H1 (cell line): ENCODE measurements at regions not wholly inside any gene's neighbourhood (a gene's known extent, or its start where the extent isn't known, plus 50 kb on each side); places are given as distances from the start of the nearest gene placed in this dataset.

Experiments used
- CTCF ChIA-PET: fragments of 300-600 bp; sonication (Branson Sonifier 250); formaldehyde crosslinking; loops from one replicate; lab custom pipeline; 2021; ENCODE audit not compliant: partially characterized antibody; lab: Charles Lee
- POLR2A ChIA-PET: fragments of 300-600 bp; sonication (Branson Sonifier 250); formaldehyde crosslinking; loops from one replicate; lab custom pipeline; 2021; ENCODE audit warnings: inconsistent platforms; ENCODE audit not compliant: partially characterized antibody; lab: Charles Lee
- DNase-seq, 2 experiments: peaks; one replicate each; pipeline versions ENCODE4 v3.0.0 to v3.0.0-alpha.2; 2010 to 2022; ENCODE audit warnings: low spot score in 2 of 2, low read depth in 1 of 2, mixed read lengths in 1 of 2
- FAIRE-seq: peaks from 2 replicates; lab custom pipeline; 2011; peaks lifted over from hg19 to GRCh38; lab: Jason Lieb, UNC
- H2AFZ ChIP-seq: 2 replicates; pipeline ENCODE4 v1.8.1; 2012; ENCODE audit warnings: low read length, inconsistent platforms
- H2AK5ac ChIP-seq: 2 replicates; pipeline ENCODE4 v1.6.1; 2013; ENCODE audit warnings: low read depth, low read length
- H2BK120ac ChIP-seq: replicated peaks from 2 replicates; pipeline ENCODE3; 2013; ENCODE audit warnings: low read depth, low read length, inconsistent platforms
- H2BK12ac ChIP-seq: 2 replicates; pipeline ENCODE4 v1.6.1; 2013; ENCODE audit warnings: low read depth, low read length
- H2BK15ac ChIP-seq: 2 replicates; pipeline ENCODE4 v1.6.1; 2013; ENCODE audit warnings: low read length
- H2BK20ac ChIP-seq: 2 replicates; pipeline ENCODE4 v1.6.1; 2013; ENCODE audit warnings: low read length
- H2BK5ac ChIP-seq: 2 replicates; pipeline ENCODE4 v1.6.1; 2013; ENCODE audit warnings: low read depth, low read length
- H3K14ac ChIP-seq: 2 replicates; pipeline ENCODE4 v1.6.1; 2013; ENCODE audit warnings: inconsistent platforms; ENCODE audit not compliant: insufficient read length
- H3K18ac ChIP-seq: 2 replicates; pipeline ENCODE4 v1.6.1; 2013; ENCODE audit warnings: low read length; ENCODE audit errors: extremely low read depth
- H3K23ac ChIP-seq: 2 replicates; pipeline ENCODE4 v1.6.1; 2013; ENCODE audit warnings: inconsistent platforms; ENCODE audit not compliant: insufficient read length
- H3K23me2 ChIP-seq: 2 replicates; pipeline ENCODE4 v1.6.1; 2013; ENCODE audit warnings: low read depth, low read length
- H3K27ac ChIP-seq: 2 replicates; pipeline ENCODE4 v1.6.1; 2011; ENCODE audit warnings: low read depth, low read length, inconsistent platforms
- H3K27me3 ChIP-seq, 4 experiments: replicated peaks in 1 of 4; 1 replicate in 1 of 4; 2 replicates in 3 of 4; pipeline versions ENCODE4 v1.6.1 to v1.8.1; 2011 to 2013; ENCODE audit warnings: low read length in 3 of 4, mild to moderate bottlenecking in 3 of 4, inconsistent platforms in 2 of 4, mixed read lengths in 2 of 4, moderate library complexity in 1 of 4; ENCODE audit not compliant: control insufficient read depth in 3 of 4, insufficient read depth in 3 of 4; ENCODE audit errors: extremely low read depth in 1 of 4
- H3K36me3 ChIP-seq, 4 experiments: 2 replicates each; pipeline versions ENCODE4 v1.6.1 to v1.8.1; 2011 to 2013; ENCODE audit warnings: mild to moderate bottlenecking in 4 of 4, low read length in 3 of 4, moderate library complexity in 2 of 4, control low read depth in 1 of 4, inconsistent platforms in 1 of 4; ENCODE audit not compliant: insufficient read depth in 4 of 4, control insufficient read depth in 2 of 4
- H3K4ac ChIP-seq: replicated peaks from 2 replicates; pipeline ENCODE3; 2013; ENCODE audit warnings: low read length, low read depth, mixed read lengths, inconsistent platforms; ENCODE audit not compliant: insufficient read length
- H3K4me1 ChIP-seq, 4 experiments: replicated peaks in 1 of 4; 1 replicate in 1 of 4; 2 replicates in 3 of 4; pipeline versions ENCODE4 v1.6.1 to v1.8.1; 2011 to 2013; ENCODE audit warnings: low read length in 3 of 4, inconsistent platforms in 2 of 4, mixed read lengths in 1 of 4; ENCODE audit not compliant: insufficient read depth in 4 of 4, control insufficient read depth in 3 of 4
- H3K4me2 ChIP-seq, 2 experiments: 2 replicates each; pipeline versions ENCODE4 v1.6.1 to v1.8.1; 2011 to 2013; ENCODE audit warnings: low read depth in 2 of 2, low read length in 2 of 2, control low read depth in 1 of 2, inconsistent platforms in 1 of 2, mild to moderate bottlenecking in 1 of 2; ENCODE audit not compliant: insufficient read depth in 1 of 2
- H3K4me3 ChIP-seq, 4 experiments: fragments of 200-600, 300-600 bp in 1 of 4; sonication (generic), shearing (Covaris generic), sonication (Bioruptor Twin) in 1 of 4; 2 replicates each; pipeline versions ENCODE4 v1.5.1 to v1.8.1; 2011 to 2016; ENCODE audit warnings: low read length in 4 of 4, low read depth in 3 of 4, control low read depth in 2 of 4, inconsistent platforms in 2 of 4, mild to moderate bottlenecking in 2 of 4, mixed read lengths in 1 of 4, moderate library complexity in 1 of 4; ENCODE audit not compliant: insufficient read depth in 2 of 4; ENCODE audit errors: extremely low read depth in 1 of 4
- H3K56ac ChIP-seq: replicated peaks from 2 replicates; pipeline ENCODE3; 2013; ENCODE audit warnings: low read depth, mild to moderate bottlenecking, mixed read lengths, low read length, inconsistent platforms; ENCODE audit not compliant: insufficient read length
- H3K79me1 ChIP-seq: 2 replicates; pipeline ENCODE4 v1.6.1; 2013; ENCODE audit warnings: low read depth, low read length, control low read depth
- H3K79me2 ChIP-seq, 2 experiments: 2 replicates each; pipeline versions ENCODE4 v1.6.1 to v1.8.1; 2012 to 2013; ENCODE audit warnings: low read length in 2 of 2, mild to moderate bottlenecking in 2 of 2, inconsistent platforms in 1 of 2; ENCODE audit not compliant: insufficient read depth in 2 of 2, control insufficient read depth in 1 of 2
- H3K9ac ChIP-seq, 4 experiments: replicated peaks in 1 of 4; 1 replicate in 1 of 4; 2 replicates in 3 of 4; pipeline versions ENCODE4 v1.6.1 to v1.8.1; 2011 to 2013; ENCODE audit warnings: low read depth in 3 of 4, low read length in 3 of 4, control low read depth in 2 of 4, mild to moderate bottlenecking in 2 of 4, moderate library complexity in 2 of 4, inconsistent platforms in 1 of 4; ENCODE audit errors: extremely low read depth in 1 of 4
- H3K9me3 ChIP-seq, 2 experiments: 2 replicates each; pipeline versions ENCODE4 v1.6.1 to v1.8.1; 2012 to 2013; ENCODE audit warnings: mild to moderate bottlenecking in 2 of 2, moderate library complexity in 2 of 2, control low read depth in 1 of 2, inconsistent platforms in 1 of 2, low read depth in 1 of 2, low read length in 1 of 2, mixed read lengths in 1 of 2; ENCODE audit not compliant: insufficient read depth in 2 of 2
- H4K20me1 ChIP-seq, 2 experiments: replicated peaks in 1 of 2; 2 replicates each; pipeline versions ENCODE3 to v1.8.1; 2011 to 2013; ENCODE audit warnings: inconsistent platforms in 2 of 2, low read length in 2 of 2, mild to moderate bottlenecking in 1 of 2; ENCODE audit not compliant: insufficient read depth in 2 of 2, control insufficient read depth in 1 of 2
- H4K5ac ChIP-seq: 2 replicates; pipeline ENCODE4 v1.6.1; 2013; ENCODE audit warnings: low read length, low read depth, mixed read lengths, inconsistent platforms; ENCODE audit not compliant: insufficient read length
- H4K8ac ChIP-seq: 2 replicates; pipeline ENCODE4 v1.8.0; 2013; ENCODE audit warnings: mild to moderate bottlenecking, moderate library complexity, low read length, inconsistent platforms; ENCODE audit not compliant: insufficient read depth; ENCODE audit errors: extremely low read depth
- H4K91ac ChIP-seq: replicated peaks from 2 replicates; pipeline ENCODE3; 2013; ENCODE audit warnings: low read length, mixed read lengths, inconsistent platforms; ENCODE audit not compliant: insufficient read length
- ATF3 ChIP-seq: IDR thresholded peaks from 2 replicates; pipeline ENCODE4 v1.6.1; 2011; ENCODE audit warnings: low read depth, mild to moderate bottlenecking, low read length; ENCODE audit not compliant: insufficient read depth
- BRCA1 ChIP-seq: IDR thresholded peaks from 2 replicates; pipeline ENCODE4 v1.6.1; 2012; ENCODE audit warnings: low read depth, low read length, improper control_type of control experiment
- CTBP2 ChIP-seq: IDR thresholded peaks from 2 replicates; pipeline ENCODE4 v1.7.0; 2011; ENCODE audit warnings: borderline replicate concordance, mild to moderate bottlenecking, moderate library complexity, mixed read lengths, low read length; ENCODE audit not compliant: insufficient read depth, insufficient read length
- E2F6 ChIP-seq: IDR thresholded peaks from 2 replicates; pipeline ENCODE4 v1.6.1; 2012; ENCODE audit warnings: inconsistent platforms
- EGR1 ChIP-seq: IDR thresholded peaks from 2 replicates; pipeline ENCODE4 v1.6.1; 2011; ENCODE audit warnings: low read depth, low read length, borderline replicate concordance
- EP300 ChIP-seq, 2 experiments: IDR thresholded peaks; 1 replicate in 1 of 2; 2 replicates in 1 of 2; pipeline ENCODE4 v1.6.1; 2011 to 2012; ENCODE audit warnings: low read depth in 2 of 2, low read length in 2 of 2, mild to moderate bottlenecking in 2 of 2, borderline replicate concordance in 1 of 2, inconsistent platforms in 1 of 2, moderate library complexity in 1 of 2
- HDAC2 ChIP-seq, 2 experiments: fragments of 300-600 bp in 1 of 2; sonication (generic) in 1 of 2; IDR thresholded peaks; 2 replicates each; pipeline ENCODE4 v1.6.1; 2011 to 2012; ENCODE audit warnings: low read depth in 2 of 2, low read length in 2 of 2, mild to moderate bottlenecking in 2 of 2, moderate library complexity in 2 of 2, borderline replicate concordance in 1 of 2, inconsistent platforms in 1 of 2
- KDM1A ChIP-seq: fragments of 200-600, 300-600 bp; sonication (generic); IDR thresholded peaks from 2 replicates; pipeline ENCODE4 v1.7.1; 2016; ENCODE audit warnings: mild to moderate bottlenecking, low read length, borderline replicate concordance
- MAFK ChIP-seq: IDR thresholded peaks from 2 replicates; pipeline ENCODE4 v1.6.1; 2012; ENCODE audit warnings: low read depth, mild to moderate bottlenecking, improper control_type of control experiment, low read length
- RFX5 ChIP-seq: IDR thresholded peaks from 2 replicates; pipeline ENCODE4 v1.6.1; 2011; ENCODE audit warnings: low read depth, low read length, improper control_type of control experiment, borderline replicate concordance
- SIRT6 ChIP-seq: IDR thresholded peaks from one replicate; pipeline ENCODE4 v1.7.1; 2012; ENCODE audit warnings: low read length, inconsistent platforms
- TCF12 ChIP-seq: IDR thresholded peaks from 2 replicates; pipeline ENCODE4 v1.6.1; 2011; ENCODE audit warnings: low read depth, mild to moderate bottlenecking, low read length

- Histone ChIP-seq H3K27me3 (no peaks in the 10 kb centered on the region), H3K4me3 (no peak overlapping the region), H3K9ac (no peak overlapping the region), H2BK20ac (no peak overlapping the region), H4K8ac (no peak overlapping the region), H3K4ac (no peak overlapping the region), H2BK5ac (no peak overlapping the region), H3K18ac (no peak overlapping the region), H3K27ac (no peak overlapping the region), H2BK15ac (no peak overlapping the region), H3K23me2 (no peaks in the 10 kb centered on the region), H3K14ac (no peak overlapping the region), H3K36me3 (no peaks in the 10 kb centered on the region), H2AK5ac (no peak overlapping the region), H3K79me2 (no peaks in the 10 kb centered on the region), H4K5ac (no peak overlapping the region), H2AFZ (no peak overlapping the region), H2BK12ac (no peak overlapping the region), H3K4me1 (no peaks in the 10 kb centered on the region), H4K20me1 (no peaks in the 10 kb centered on the region), H3K9me3 (peaks cover 0 to 3% of the 10 kb centered on the region in 2 experiments; a peak in 1 of 4 replicates), H3K79me1 (no peaks in the 10 kb centered on the region), H3K56ac (no peak overlapping the region), H2BK120ac (no peak overlapping the region), H4K91ac (no peak overlapping the region), H3K23ac (no peak overlapping the region), H3K4me2 (no peak overlapping the region)
- FAIRE-seq (no peak), DNase-seq (no peak)
- CTCF ChIA-PET, result interaction anchor here (0.6 kb wide), 1 partner anchor 44 kb away, joined by 4 read pairs; no protein-coding TSS in a partner anchor
- POLR2A ChIA-PET, result no interaction called here
- TF ChIP-seq EGR1, result no peak
- TF ChIP-seq CTBP2, result no peak
- no peak for TF ChIP-seq HDAC2 (IDR thresholded peaks at IDR 0.05; ENCODE audit: borderline replicate concordance in 1 of 2, low read depth in 2 of 2, low read length in 2 of 2)
- no peak for TF ChIP-seq RFX5
- no peak for TF ChIP-seq TCF12
- no peak for TF ChIP-seq E2F6
- no peak for TF ChIP-seq EP300 (IDR thresholded peaks at IDR 0.05; ENCODE audit: borderline replicate concordance in 1 of 2, low read depth in 2 of 2, low read length in 2 of 2)
- no peak for TF ChIP-seq MAFK
- no peak for TF ChIP-seq SIRT6
- no peak for TF ChIP-seq BRCA1
- TF ChIP-seq KDM1A, result no peak
- no peak for TF ChIP-seq ATF3
These were observed 607.2 kb upstream of the GYPC start for GRCh38 chr2:126048719-126049118.
